ENCODE measurements at regions not wholly inside any gene's neighbourhood (a gene's known extent, or its start where the extent isn't known, plus 50 kb on each side); places are given as distances from the start of the nearest gene placed in this dataset.
"Not testable (repeated sequence)": the region's sequence is repeated elsewhere in the genome, so short reads cannot be mapped to it uniquely, and the experiment has no call there.

- H3K27ac ChIP-seq (ENCODE audit: low read depth, low read length): no peak overlapping the region
- Mint-ChIP-seq H3K36me3 (no peaks in the 10 kb centered on the region), H3K27me3 (no peaks in the 10 kb centered on the region), H3K4me3 (no peak overlapping the region), H3K27ac (no peak overlapping the region), H3K4me1 (no peaks in the 10 kb centered on the region), H3K9me3 (peaks cover 0 to 12% (median 4%) of the 10 kb centered on the region in 8 donors)
- no peaks in the 10 kb centered on the region for H3K9me3 ChIP-seq (ENCODE audit: control insufficient read depth in 1 of 2, low read length in 2 of 2)
- DNase-seq: no peak
- no peak overlapping the region for H3K4me3 ChIP-seq (ENCODE audit: low read length in 2 of 2)
- ChIA-PET POLR2A (ENCODE audit: partially characterized antibody) (no interaction called here), CTCF (ENCODE audit: partially characterized antibody) (no interaction called here)
- H3K4me1 ChIP-seq (ENCODE audit: insufficient read depth, low read length): no peaks in the 10 kb centered on the region
- H3K27me3 ChIP-seq (ENCODE audit: insufficient read depth, low read length): no peaks in the 10 kb centered on the region
- intact Hi-C loops (cut with micrococcal nuclease): no loop called here
- no peaks in the 10 kb centered on the region for H3K36me3 ChIP-seq (ENCODE audit: insufficient read depth, low read length)
Measured at GRCh38 chr12:33546004-33546403, 106.4 kb upstream of the SYT10 start.

GRCh38 chr12:33547084-33547483 lies 107.5 kb upstream of the SYT10 start:
- Mint-ChIP-seq H3K4me3 (no peak overlapping the region), H3K4me1 (no peaks in the 10 kb centered on the region), H3K9me3 (peaks cover 0 to 9% (median 3%) of the 10 kb centered on the region in 8 donors), H3K27me3 (no peaks in the 10 kb centered on the region), H3K27ac (no peak overlapping the region), H3K36me3 (no peaks in the 10 kb centered on the region)
- Histone ChIP-seq H3K4me3 (ENCODE audit: low read length in 2 of 2) (no peak overlapping the region), H3K27ac (ENCODE audit: low read depth, low read length) (no peak overlapping the region), H3K27me3 (ENCODE audit: insufficient read depth, low read length) (no peaks in the 10 kb centered on the region), H3K36me3 (ENCODE audit: insufficient read depth, low read length) (no peaks in the 10 kb centered on the region), H3K4me1 (ENCODE audit: insufficient read depth, low read length) (no peaks in the 10 kb centered on the region), H3K9me3 (ENCODE audit: control insufficient read depth in 1 of 2, low read length in 2 of 2) (no peaks in the 10 kb centered on the region)
- ChIA-PET POLR2A (ENCODE audit: partially characterized antibody) (no interaction called here), CTCF (ENCODE audit: partially characterized antibody) (no interaction called here)
- intact Hi-C loops (cut with micrococcal nuclease): no loop called here
- no peak for DNase-seq

GRCh38 chr12:33550214-33550613 lies 110.6 kb upstream of the SYT10 start:
- H3K27ac ChIP-seq (ENCODE audit: low read depth, low read length); H3K36me3 Mint-ChIP-seq; POLR2A ChIA-PET (ENCODE audit: partially characterized antibody); H3K36me3 ChIP-seq (ENCODE audit: insufficient read depth, low read length); H3K27ac Mint-ChIP-seq; H3K27me3 Mint-ChIP-seq; H3K4me1 Mint-ChIP-seq; DNase-seq; CTCF ChIA-PET (ENCODE audit: partially characterized antibody); intact Hi-C loops (cut with micrococcal nuclease); H3K9me3 ChIP-seq (ENCODE audit: control insufficient read depth in 1 of 2, low read length in 2 of 2); H3K4me3 Mint-ChIP-seq; H3K4me3 ChIP-seq (ENCODE audit: low read length in 2 of 2); H3K27me3 ChIP-seq (ENCODE audit: insufficient read depth, low read length); H3K4me1 ChIP-seq (ENCODE audit: insufficient read depth, low read length): not testable (repeated sequence)
- H3K9me3 Mint-ChIP-seq: peaks cover 0 to 13% (median 3%) of the 10 kb centered on the region in 8 donors

- DNase-seq: no peak
- intact Hi-C loops (cut with micrococcal nuclease): no loop called here
- Mint-ChIP-seq H3K27me3 (no peaks in the 10 kb centered on the region), H3K4me3 (no peak overlapping the region), H3K4me1 (no peaks in the 10 kb centered on the region), H3K36me3 (no peaks in the 10 kb centered on the region), H3K9me3 (peaks cover 0 to 13% (median 4%) of the 10 kb centered on the region in 8 donors), H3K27ac (no peak overlapping the region)
- H3K36me3 ChIP-seq (ENCODE audit: insufficient read depth, low read length): no peaks in the 10 kb centered on the region
- no peak overlapping the region for H3K27ac ChIP-seq (ENCODE audit: low read depth, low read length)
- no peaks in the 10 kb centered on the region for H3K4me1 ChIP-seq (ENCODE audit: insufficient read depth, low read length)
- ChIA-PET POLR2A (ENCODE audit: partially characterized antibody) (no interaction called here), CTCF (ENCODE audit: partially characterized antibody) (no interaction called here)
- no peaks in the 10 kb centered on the region for H3K27me3 ChIP-seq (ENCODE audit: insufficient read depth, low read length)
- no peak overlapping the region for H3K4me3 ChIP-seq (ENCODE audit: low read length in 2 of 2)
- no peaks in the 10 kb centered on the region for H3K9me3 ChIP-seq (ENCODE audit: control insufficient read depth in 1 of 2, low read length in 2 of 2)
Measured at GRCh38 chr12:33551006-33551405, 111.4 kb upstream of the SYT10 start.

GRCh38 chr12:33555128-33555527 lies 115.5 kb upstream of the SYT10 start:
- Mint-ChIP-seq H3K4me3 (no peak overlapping the region), H3K27me3 (no peaks in the 10 kb centered on the region), H3K4me1 (no peaks in the 10 kb centered on the region), H3K27ac (no peak overlapping the region), H3K9me3 (peaks cover 0 to 13% (median 4%) of the 10 kb centered on the region in 8 donors), H3K36me3 (no peaks in the 10 kb centered on the region)
- no peak overlapping the region for H3K27ac ChIP-seq (ENCODE audit: low read depth, low read length)
- no peaks in the 10 kb centered on the region for H3K27me3 ChIP-seq (ENCODE audit: insufficient read depth, low read length)
- no peak overlapping the region for H3K4me3 ChIP-seq (ENCODE audit: low read length in 2 of 2)
- ChIA-PET POLR2A (ENCODE audit: partially characterized antibody) (no interaction called here), CTCF (ENCODE audit: partially characterized antibody) (no interaction called here)
- H3K4me1 ChIP-seq (ENCODE audit: insufficient read depth, low read length): no peaks in the 10 kb centered on the region
- DNase-seq: no peak
- intact Hi-C loops (cut with micrococcal nuclease): no loop called here
- no peaks in the 10 kb centered on the region for H3K36me3 ChIP-seq (ENCODE audit: insufficient read depth, low read length)
- no peaks in the 10 kb centered on the region for H3K9me3 ChIP-seq (ENCODE audit: control insufficient read depth in 1 of 2, low read length in 2 of 2)

GRCh38 chr12:33560653-33561208 lies 121.1 kb upstream of the SYT10 start:
- Mint-ChIP-seq H3K36me3 (no peaks in the 10 kb centered on the region), H3K27ac (no peak overlapping the region), H3K9me3 (peaks cover 0 to 19% (median 10%) of the 10 kb centered on the region in 8 donors), H3K27me3 (no peaks in the 10 kb centered on the region), H3K4me3 (no peak overlapping the region), H3K4me1 (no peaks in the 10 kb centered on the region)
- DNase-seq: no peak
- intact Hi-C loops (cut with micrococcal nuclease): no loop called here
- no peaks in the 10 kb centered on the region for H3K4me1 ChIP-seq (ENCODE audit: insufficient read depth, low read length)
- H3K9me3 ChIP-seq (ENCODE audit: control insufficient read depth in 1 of 2, low read length in 2 of 2): peaks cover 0 to 11% of the 10 kb centered on the region in 2 donors
- no peaks in the 10 kb centered on the region for H3K36me3 ChIP-seq (ENCODE audit: insufficient read depth, low read length)
- no peak overlapping the region for H3K27ac ChIP-seq (ENCODE audit: low read depth, low read length)
- H3K27me3 ChIP-seq (ENCODE audit: insufficient read depth, low read length): no peaks in the 10 kb centered on the region
- POLR2A ChIA-PET (ENCODE audit: partially characterized antibody): no interaction called here
- CTCF ChIA-PET (ENCODE audit: partially characterized antibody): no interaction called here
- no peak overlapping the region for H3K4me3 ChIP-seq (ENCODE audit: low read length in 2 of 2)

- POLR2A ChIA-PET (ENCODE audit: partially characterized antibody): no interaction called here
- no peak for DNase-seq
- no peaks in the 10 kb centered on the region for H3K4me1 Mint-ChIP-seq
- no peak overlapping the region for H3K27ac Mint-ChIP-seq
- H3K27me3 ChIP-seq (ENCODE audit: insufficient read depth, low read length): no peaks in the 10 kb centered on the region
- H3K27ac ChIP-seq (ENCODE audit: low read depth, low read length): no peak overlapping the region
- no peak overlapping the region for H3K4me3 Mint-ChIP-seq
- intact Hi-C loops (cut with micrococcal nuclease): no loop called here
- H3K36me3 Mint-ChIP-seq: no peaks in the 10 kb centered on the region
- H3K9me3 ChIP-seq (ENCODE audit: control insufficient read depth in 1 of 2, low read length in 2 of 2): peaks cover 0 to 11% of the 10 kb centered on the region in 2 donors
- H3K27me3 Mint-ChIP-seq: no peaks in the 10 kb centered on the region
- no peaks in the 10 kb centered on the region for H3K36me3 ChIP-seq (ENCODE audit: insufficient read depth, low read length)
- peaks cover 0 to 19% (median 8%) of the 10 kb centered on the region in 8 donors for H3K9me3 Mint-ChIP-seq
- H3K4me1 ChIP-seq (ENCODE audit: insufficient read depth, low read length): no peaks in the 10 kb centered on the region
- CTCF ChIA-PET (ENCODE audit: partially characterized antibody): no interaction called here
- H3K4me3 ChIP-seq (ENCODE audit: low read length in 2 of 2): no peak overlapping the region
Measured at GRCh38 chr12:33562401-33562800, 122.8 kb upstream of the SYT10 start.

- no peak overlapping the region for H3K4me3 ChIP-seq (ENCODE audit: low read length in 2 of 2)
- peaks cover 0 to 5% of the 10 kb centered on the region in 2 donors for H3K9me3 ChIP-seq (ENCODE audit: control insufficient read depth in 1 of 2, low read length in 2 of 2)
- H3K27ac ChIP-seq (ENCODE audit: low read depth, low read length): no peak overlapping the region
- no peak for DNase-seq
- H3K4me1 ChIP-seq (ENCODE audit: insufficient read depth, low read length): no peaks in the 10 kb centered on the region
- intact Hi-C loops (cut with micrococcal nuclease): no loop called here
- Mint-ChIP-seq H3K9me3 (peaks cover 0 to 19% (median 9%) of the 10 kb centered on the region in 8 donors), H3K27me3 (no peaks in the 10 kb centered on the region), H3K4me1 (no peaks in the 10 kb centered on the region), H3K27ac (no peak overlapping the region), H3K36me3 (no peaks in the 10 kb centered on the region), H3K4me3 (no peak overlapping the region)
- H3K27me3 ChIP-seq (ENCODE audit: insufficient read depth, low read length): no peaks in the 10 kb centered on the region
- ChIA-PET POLR2A (ENCODE audit: partially characterized antibody) (no interaction called here), CTCF (ENCODE audit: partially characterized antibody) (no interaction called here)
- no peaks in the 10 kb centered on the region for H3K36me3 ChIP-seq (ENCODE audit: insufficient read depth, low read length)
Measured at GRCh38 chr12:33566403-33566802, 126.8 kb upstream of the SYT10 start.
